Fibroblast of the aortic adventitia (primary cell): ENCODE measurements at regions not wholly inside any gene's neighbourhood (a gene's known extent, or its start where the extent isn't known, plus 50 kb on each side); places are given as distances from the start of the nearest gene placed in this dataset.
"Not testable (repeated sequence)": the region's sequence is repeated elsewhere in the genome, so short reads cannot be mapped to it uniquely, and the experiment has no call there.

ENCODE experiments used
- DNase-seq: peaks from one replicate; pipeline ENCODE4 v3.0.0-alpha.2; 2010; ENCODE audit warnings: low read depth
- H3K4me3 ChIP-seq: 2 replicates; pipeline ENCODE4 v1.5.1; 2011; ENCODE audit warnings: low read depth, mild to moderate bottlenecking, control low read depth, low read length, moderate library complexity
- TF ChIP-seq, protein P1 (sequence below): IDR thresholded peaks from 2 replicates; pipeline ENCODE4 v1.5.1; 2011; ENCODE audit warnings: mild to moderate bottlenecking, low read length, control low read depth, inconsistent platforms; ENCODE audit not compliant: insufficient read depth

DNA sequence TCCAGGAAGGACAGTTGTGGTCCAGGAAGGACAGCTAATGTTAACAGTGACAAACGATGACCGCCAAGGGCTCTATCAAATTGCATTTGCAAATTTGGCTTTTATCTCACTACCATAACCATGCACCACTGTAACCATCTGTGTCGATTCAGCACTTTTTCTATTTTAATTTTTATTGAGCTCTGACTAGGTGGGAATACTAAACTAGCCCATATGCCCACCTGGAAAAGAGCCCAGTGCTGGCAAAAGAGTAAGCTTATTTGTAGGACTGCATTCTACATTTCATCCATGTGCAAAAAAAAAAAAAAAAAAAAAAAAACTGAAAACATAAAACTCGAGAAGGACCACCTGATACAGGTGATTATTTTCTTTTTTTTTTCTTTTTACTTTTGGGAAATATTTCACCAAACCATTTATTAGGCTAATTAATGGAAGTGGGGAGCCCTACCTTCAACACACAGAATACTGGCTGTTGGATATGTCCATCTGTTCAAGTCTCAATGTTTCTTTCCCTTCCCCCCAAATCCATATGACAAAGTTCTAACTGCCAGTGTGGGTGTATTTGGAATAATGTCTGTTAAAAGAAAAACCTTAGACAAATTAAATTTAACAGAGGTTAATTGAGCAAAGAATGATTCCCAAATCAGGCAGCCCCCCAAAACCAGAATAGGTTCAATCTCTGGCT is 99.5 kb upstream of the MXRA5 start:
- no peak overlapping the region for H3K4me3 ChIP-seq
- DNase-seq = no peak
- TF ChIP-seq, protein P1, sequence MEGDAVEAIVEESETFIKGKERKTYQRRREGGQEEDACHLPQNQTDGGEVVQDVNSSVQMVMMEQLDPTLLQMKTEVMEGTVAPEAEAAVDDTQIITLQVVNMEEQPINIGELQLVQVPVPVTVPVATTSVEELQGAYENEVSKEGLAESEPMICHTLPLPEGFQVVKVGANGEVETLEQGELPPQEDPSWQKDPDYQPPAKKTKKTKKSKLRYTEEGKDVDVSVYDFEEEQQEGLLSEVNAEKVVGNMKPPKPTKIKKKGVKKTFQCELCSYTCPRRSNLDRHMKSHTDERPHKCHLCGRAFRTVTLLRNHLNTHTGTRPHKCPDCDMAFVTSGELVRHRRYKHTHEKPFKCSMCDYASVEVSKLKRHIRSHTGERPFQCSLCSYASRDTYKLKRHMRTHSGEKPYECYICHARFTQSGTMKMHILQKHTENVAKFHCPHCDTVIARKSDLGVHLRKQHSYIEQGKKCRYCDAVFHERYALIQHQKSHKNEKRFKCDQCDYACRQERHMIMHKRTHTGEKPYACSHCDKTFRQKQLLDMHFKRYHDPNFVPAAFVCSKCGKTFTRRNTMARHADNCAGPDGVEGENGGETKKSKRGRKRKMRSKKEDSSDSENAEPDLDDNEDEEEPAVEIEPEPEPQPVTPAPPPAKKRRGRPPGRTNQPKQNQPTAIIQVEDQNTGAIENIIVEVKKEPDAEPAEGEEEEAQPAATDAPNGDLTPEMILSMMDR = no peak

DNA sequence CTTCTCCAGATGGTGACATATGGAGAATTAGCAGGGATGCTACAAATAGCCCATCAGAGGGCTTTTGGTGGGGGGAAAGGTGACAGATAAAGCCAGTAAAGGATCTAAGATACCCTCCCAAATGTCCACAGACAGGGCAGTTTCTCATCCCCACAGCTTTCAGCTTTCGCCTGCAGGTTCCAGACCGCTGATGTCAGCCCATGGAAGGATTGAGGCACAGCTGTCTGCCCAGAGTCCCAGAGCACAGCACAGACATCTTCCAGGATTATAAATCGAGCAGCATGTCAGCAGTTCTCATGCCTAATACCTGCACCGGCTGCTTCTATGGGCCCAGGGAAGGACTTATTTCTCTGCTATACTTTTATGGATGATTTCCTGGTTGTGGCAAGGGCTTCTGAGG is 96.7 kb upstream of the MXRA5 start:
- TF ChIP-seq, protein P1 = no peak
- no peak overlapping the region for H3K4me3 ChIP-seq
- no peak for DNase-seq

DNA sequence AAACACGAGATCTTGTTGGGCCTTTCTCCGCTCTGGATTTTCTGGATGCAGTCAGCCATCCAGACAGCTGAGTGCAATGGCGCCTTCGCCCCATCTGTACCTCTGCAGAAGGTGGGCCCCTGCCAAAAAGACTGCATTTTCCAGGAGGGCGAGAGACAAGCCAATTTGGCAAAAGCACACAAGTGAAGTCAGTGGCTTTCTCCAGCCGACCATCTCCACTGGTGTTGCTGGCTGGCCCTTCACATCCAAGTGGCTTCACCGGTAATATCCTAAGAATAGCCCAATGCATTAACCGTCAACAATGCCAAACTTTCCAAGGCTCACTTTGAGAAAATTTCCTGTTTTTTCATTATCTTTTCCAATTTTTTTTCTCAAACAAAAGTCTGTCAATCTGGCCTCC is 96.2 kb upstream of the MXRA5 start:
- TF ChIP-seq, protein P1 = no peak
- DNase-seq = no peak
- H3K4me3 ChIP-seq = no peak overlapping the region

DNA sequence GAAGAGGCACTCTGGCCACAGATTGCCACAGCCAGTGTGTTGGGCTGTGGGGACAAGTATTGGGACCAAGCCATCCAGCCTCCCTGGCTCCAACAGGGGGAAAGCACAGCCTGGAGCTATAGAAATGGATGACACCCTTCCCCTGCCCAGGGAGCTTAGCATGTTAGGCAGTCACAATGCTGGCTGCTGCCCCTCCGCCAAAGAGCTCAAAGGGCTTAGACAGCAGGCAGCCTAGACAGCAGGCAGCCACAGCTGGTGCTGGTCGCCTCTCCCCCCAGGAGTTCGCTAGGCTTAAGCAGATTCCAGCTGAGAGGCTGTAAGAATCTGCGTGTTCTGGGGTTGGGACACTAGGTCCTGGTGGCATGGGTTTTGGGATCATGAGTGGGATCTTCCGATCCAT is 94.5 kb upstream of the MXRA5 start:
- H3K4me3 ChIP-seq = no peak overlapping the region
- TF ChIP-seq, protein P1 = no peak
- DNase-seq = no peak

DNA sequence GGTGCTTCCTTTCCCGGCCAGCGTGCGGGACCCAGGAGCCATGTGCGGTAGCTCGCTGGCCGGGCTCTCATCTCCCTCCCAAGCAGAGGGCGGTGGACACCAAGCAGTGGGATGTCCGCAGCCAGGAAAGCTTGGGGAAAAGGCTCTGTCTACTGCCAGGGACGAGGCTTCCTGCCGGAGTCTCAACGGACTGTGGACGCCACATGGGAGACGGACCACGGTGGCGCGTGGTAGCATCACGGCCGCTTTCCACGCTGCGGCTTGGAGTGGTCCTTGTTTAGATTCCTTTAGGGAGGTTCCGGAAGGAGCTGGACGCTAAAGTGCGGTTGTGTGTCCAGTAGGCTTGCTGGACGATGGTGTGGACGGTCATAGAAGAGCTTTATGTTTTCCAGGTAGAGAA is 89.5 kb upstream of the MXRA5 start:
- DNase-seq, H3K4me3 ChIP-seq: not testable (repeated sequence)

DNA sequence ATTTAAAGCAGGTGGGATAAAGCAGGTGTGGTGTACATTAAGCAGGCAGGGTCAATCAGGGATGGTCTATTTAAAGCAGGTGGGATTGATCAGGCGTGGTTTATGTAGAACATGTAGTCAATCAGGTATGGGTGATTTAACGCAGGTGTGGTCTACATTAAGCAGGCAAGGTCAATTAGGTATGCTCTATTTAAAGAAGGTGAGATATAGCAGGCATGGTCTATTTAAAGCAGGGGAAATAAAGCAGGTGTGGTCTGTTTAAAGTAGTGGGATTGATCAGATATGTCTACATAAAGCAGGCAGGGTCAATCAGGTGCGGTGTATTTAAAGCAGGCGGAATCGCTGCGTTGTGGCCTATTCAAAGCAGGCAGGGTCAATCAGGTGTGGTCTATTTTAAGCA is 88.6 kb upstream of the MXRA5 start:
- TF ChIP-seq, protein P1 = no peak
- H3K4me3 ChIP-seq = no peak overlapping the region
- DNase-seq = no peak

DNA sequence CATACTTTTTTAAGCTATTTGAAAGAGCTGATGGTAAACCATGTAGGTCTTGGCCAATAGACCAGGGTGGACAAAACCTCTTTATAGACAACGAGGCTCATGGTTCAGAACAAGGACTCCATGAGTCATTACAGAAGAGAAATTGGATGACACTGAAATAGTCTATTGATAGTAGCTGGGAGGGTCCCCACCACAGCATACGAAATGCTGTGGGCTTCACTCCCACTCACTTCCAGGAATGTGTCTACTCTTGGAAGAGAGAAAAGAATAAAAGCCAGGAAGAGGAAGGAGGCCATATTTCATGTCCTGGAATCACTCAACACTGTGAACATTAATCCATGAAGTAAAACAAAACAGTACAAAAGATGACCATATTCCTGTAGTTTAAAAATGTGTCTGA is 82.3 kb upstream of the MXRA5 start:
- TF ChIP-seq, protein P1 = no peak
- DNase-seq = peak; percentile 51
- H3K4me3 ChIP-seq = no peak overlapping the region
